HS-27A (cell line): ENCODE measurements at regions not wholly inside any gene's neighbourhood (a gene's known extent, or its start where the extent isn't known, plus 50 kb on each side); places are given as distances from the start of the nearest gene placed in this dataset.
A peak's percentile ranks its signal among the peaks of the same experiment; 100 is the strongest.

Experiments
- DNase-seq: peaks from one replicate; pipeline ENCODE4 v3.0.0-alpha.2; 2012; ENCODE audit warnings: low read depth, missing footprints

GRCh38 chr21:16072737-16073136 is 343.0 kb downstream of the USP25 start:
- no peak for DNase-seq

- DNase-seq, result no peak
Measured at GRCh38 chr21:16073586-16073985, 343.8 kb downstream of the USP25 start.

GRCh38 chr21:16074950-16075489 is 345.2 kb downstream of the USP25 start:
- no peak for DNase-seq

GRCh38 chr21:16075649-16076282 is 346.0 kb downstream of the USP25 start:
- DNase-seq, result no peak

- no peak for DNase-seq
Measured at GRCh38 chr21:16076465-16076864, 346.7 kb downstream of the USP25 start.

- no peak for DNase-seq
Measured at GRCh38 chr21:16078382-16078781, 348.6 kb downstream of the USP25 start.

GRCh38 chr21:16079830-16080229 is 350.0 kb downstream of the USP25 start:
- DNase-seq, result no peak

- DNase-seq, result no peak
Measured at GRCh38 chr21:16081304-16081703, 351.5 kb downstream of the USP25 start.

- no peak for DNase-seq
Measured at GRCh38 chr21:16082038-16082816, 352.4 kb downstream of the USP25 start.

- DNase-seq, result peak; percentile 82
Measured at GRCh38 chr21:16084776-16085364, 355.1 kb downstream of the USP25 start.

GRCh38 chr21:16085421-16085820 is 355.6 kb downstream of the USP25 start:
- DNase-seq, result peak; percentile 64

- no peak for DNase-seq
Measured at GRCh38 chr21:16086121-16086520, 356.3 kb downstream of the USP25 start.

- DNase-seq, result no peak
Measured at GRCh38 chr21:16086936-16087335, 357.2 kb downstream of the USP25 start.

- DNase-seq, result no peak
Measured at GRCh38 chr21:16087523-16087922, 357.7 kb downstream of the USP25 start.

GRCh38 chr21:16088056-16088455 is 358.3 kb downstream of the USP25 start:
- no peak for DNase-seq

GRCh38 chr21:16095005-16095404 is 365.2 kb downstream of the USP25 start:
- DNase-seq, result no peak

- DNase-seq, result no peak
Measured at GRCh38 chr21:16096988-16097387, 367.2 kb downstream of the USP25 start.

- no peak for DNase-seq
Measured at GRCh38 chr21:16102113-16102512, 372.3 kb downstream of the USP25 start.

- DNase-seq, result no peak
Measured at GRCh38 chr21:16108561-16109075, 378.8 kb downstream of the USP25 start.

GRCh38 chr21:16113052-16113715 is 383.4 kb downstream of the USP25 start:
- DNase-seq, result no peak

GRCh38 chr21:16115461-16115860 is 385.7 kb downstream of the USP25 start:
- DNase-seq, result no peak

GRCh38 chr21:16116069-16116468 is 386.3 kb downstream of the USP25 start:
- DNase-seq, result no peak
